ENCODE measurements at regions not wholly inside any gene's neighbourhood (a gene's known extent, or its start where the extent isn't known, plus 50 kb on each side); places are given as distances from the start of the nearest gene placed in this dataset.

DNA sequence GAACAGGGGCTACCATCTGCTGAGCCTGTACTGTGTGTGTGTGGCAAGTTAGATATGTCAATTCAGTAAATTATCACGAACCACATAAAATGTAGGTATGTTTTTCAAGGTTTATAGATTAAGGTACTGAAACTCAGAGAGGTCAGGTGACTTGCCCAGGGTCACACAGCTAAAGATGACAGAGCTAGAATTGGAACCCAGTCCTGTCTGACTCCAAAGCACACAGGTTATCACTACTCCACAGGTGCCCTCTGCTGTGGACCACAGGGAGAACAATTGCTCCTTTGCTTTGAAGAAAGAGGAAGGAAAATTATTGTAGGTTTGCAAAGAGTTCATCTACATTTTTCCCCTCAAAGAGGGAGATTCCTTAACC is 229.7 kb upstream of the AGAP1 start:
- Histone ChIP-seq H3K36me3 (ENCODE audit: control insufficient read depth in 2 of 2, extremely low read depth in 1 of 2, insufficient read depth in 2 of 2, low read length in 2 of 2) (no peaks in the 10 kb centered on the region), H3K9ac (replicated peaks; ENCODE audit: extremely low read depth, insufficient read depth, low read length) (peak overlapping the region; percentile 59), H3K4me3 (replicated peaks in 1 of 3; ENCODE audit: insufficient read depth in 1 of 3, low read depth in 1 of 3, low read length in 3 of 3) (no peak overlapping the region), H4K20me1 (replicated peaks; ENCODE audit: control insufficient read depth, extremely low read depth, insufficient read depth, low read length) (no peaks in the 10 kb centered on the region), H2AFZ (ENCODE audit: low read depth, low read length) (peak overlapping the region; percentile 69), H3K4me1 (ENCODE audit: control insufficient read depth, extremely low read depth, insufficient read depth, low read length) (peaks cover 28% of the 10 kb centered on the region), H3K9me3 (replicated peaks; ENCODE audit: control insufficient read depth, insufficient read depth, low read length) (no peaks in the 10 kb centered on the region), H3K79me2 (ENCODE audit: control insufficient read depth, insufficient read depth, low read length) (no peaks in the 10 kb centered on the region), H3K27me3 (ENCODE audit: control insufficient read depth in 2 of 2, insufficient read depth in 2 of 2, low read length in 2 of 2) (no peaks in the 10 kb centered on the region), H3K4me2 (ENCODE audit: insufficient read depth, low read length) (peak overlapping the region; percentile 63), H3K27ac (ENCODE audit: insufficient read depth, low read depth, low read length) (peak overlapping the region; percentile 40), H3K9me1 (replicated peaks; ENCODE audit: control insufficient read depth, extremely low read depth, insufficient read depth, low read length) (no peaks in the 10 kb centered on the region)
- no TSS peak for BruUV-seq (replicated peaks)
- ChIA-PET CTCF (interaction anchor here (1.0 kb wide), 1 partner anchor 147 kb away, joined by 5 read pairs; no protein-coding TSS in a partner anchor), POLR2A (no interaction called here)
- intact Hi-C loops (cut with micrococcal nuclease) (no loop called here), dilution Hi-C loops (cut with MboI; ENCODE audit: extremely low pct_ligation_motif_present, low sequenced_read_pairs) (no loop called here)
- TF ChIP-seq, protein P1, sequence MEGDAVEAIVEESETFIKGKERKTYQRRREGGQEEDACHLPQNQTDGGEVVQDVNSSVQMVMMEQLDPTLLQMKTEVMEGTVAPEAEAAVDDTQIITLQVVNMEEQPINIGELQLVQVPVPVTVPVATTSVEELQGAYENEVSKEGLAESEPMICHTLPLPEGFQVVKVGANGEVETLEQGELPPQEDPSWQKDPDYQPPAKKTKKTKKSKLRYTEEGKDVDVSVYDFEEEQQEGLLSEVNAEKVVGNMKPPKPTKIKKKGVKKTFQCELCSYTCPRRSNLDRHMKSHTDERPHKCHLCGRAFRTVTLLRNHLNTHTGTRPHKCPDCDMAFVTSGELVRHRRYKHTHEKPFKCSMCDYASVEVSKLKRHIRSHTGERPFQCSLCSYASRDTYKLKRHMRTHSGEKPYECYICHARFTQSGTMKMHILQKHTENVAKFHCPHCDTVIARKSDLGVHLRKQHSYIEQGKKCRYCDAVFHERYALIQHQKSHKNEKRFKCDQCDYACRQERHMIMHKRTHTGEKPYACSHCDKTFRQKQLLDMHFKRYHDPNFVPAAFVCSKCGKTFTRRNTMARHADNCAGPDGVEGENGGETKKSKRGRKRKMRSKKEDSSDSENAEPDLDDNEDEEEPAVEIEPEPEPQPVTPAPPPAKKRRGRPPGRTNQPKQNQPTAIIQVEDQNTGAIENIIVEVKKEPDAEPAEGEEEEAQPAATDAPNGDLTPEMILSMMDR (IDR thresholded peaks at IDR 0.05; ENCODE audit: extremely low read depth in 1 of 2, insufficient read depth in 1 of 2, low read depth in 1 of 2, low read length in 2 of 2) = no peak
- no peak for TF ChIP-seq MYC (IDR thresholded peaks at IDR 0.05; ENCODE audit: low read depth, low read length)
- DNase-seq (ENCODE audit: low read depth, low spot score) (no peak), FAIRE-seq (no peak)

DNA sequence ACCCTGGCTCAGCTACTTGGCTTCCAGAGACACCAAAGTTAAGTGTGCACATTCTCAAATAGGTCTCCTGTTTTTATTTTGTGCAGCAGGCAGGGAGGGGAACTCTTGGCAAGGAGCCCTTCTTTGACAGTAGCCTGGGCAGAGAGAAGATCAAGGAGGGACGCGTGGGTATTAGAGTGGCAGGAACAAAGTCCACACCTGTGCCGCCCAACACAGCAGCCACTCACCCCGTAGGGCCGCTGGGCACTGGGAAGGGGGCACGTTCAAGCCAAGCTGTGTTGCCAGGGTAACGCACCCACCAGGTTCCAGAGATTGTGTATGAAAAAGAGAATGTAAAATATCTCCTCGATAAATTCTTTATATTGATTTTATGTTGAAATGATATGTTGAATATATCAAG is 229.3 kb upstream of the AGAP1 start:
- Histone ChIP-seq H4K20me1 (replicated peaks; ENCODE audit: control insufficient read depth, extremely low read depth, insufficient read depth, low read length) (no peaks in the 10 kb centered on the region), H3K9me1 (replicated peaks; ENCODE audit: control insufficient read depth, extremely low read depth, insufficient read depth, low read length) (no peaks in the 10 kb centered on the region), H3K4me3 (replicated peaks in 1 of 3; ENCODE audit: insufficient read depth in 1 of 3, low read depth in 1 of 3, low read length in 3 of 3) (no peak overlapping the region), H3K27ac (ENCODE audit: insufficient read depth, low read depth, low read length) (no peak overlapping the region), H3K9me3 (replicated peaks; ENCODE audit: control insufficient read depth, insufficient read depth, low read length) (no peaks in the 10 kb centered on the region), H3K4me2 (ENCODE audit: insufficient read depth, low read length) (no peak overlapping the region), H3K4me1 (ENCODE audit: control insufficient read depth, extremely low read depth, insufficient read depth, low read length) (peaks cover 30% of the 10 kb centered on the region), H3K9ac (replicated peaks; ENCODE audit: extremely low read depth, insufficient read depth, low read length) (no peak overlapping the region), H2AFZ (ENCODE audit: low read depth, low read length) (no peak overlapping the region), H3K36me3 (ENCODE audit: control insufficient read depth in 2 of 2, extremely low read depth in 1 of 2, insufficient read depth in 2 of 2, low read length in 2 of 2) (no peaks in the 10 kb centered on the region), H3K27me3 (ENCODE audit: control insufficient read depth in 2 of 2, insufficient read depth in 2 of 2, low read length in 2 of 2) (no peaks in the 10 kb centered on the region), H3K79me2 (ENCODE audit: control insufficient read depth, insufficient read depth, low read length) (no peaks in the 10 kb centered on the region)
- intact Hi-C loops (cut with micrococcal nuclease) (no loop called here), dilution Hi-C loops (cut with MboI; ENCODE audit: extremely low pct_ligation_motif_present, low sequenced_read_pairs) (no loop called here)
- no TSS peak for BruUV-seq (replicated peaks)
- no peak for TF ChIP-seq FOS (IDR thresholded peaks at IDR 0.05; ENCODE audit: borderline replicate concordance, insufficient read depth, low read length)
- TF ChIP-seq JUN (IDR thresholded peaks at IDR 0.05; ENCODE audit: borderline replicate concordance, insufficient read depth, insufficient read length, low read depth) = no peak
- TF ChIP-seq, protein P1 (IDR thresholded peaks at IDR 0.05; ENCODE audit: extremely low read depth in 1 of 2, insufficient read depth in 1 of 2, low read depth in 1 of 2, low read length in 2 of 2) = no peak
- no peak for TF ChIP-seq GATA2 (IDR thresholded peaks at IDR 0.05; ENCODE audit: insufficient read depth, insufficient read length, low read depth, low read length)
- DNase-seq (ENCODE audit: low read depth, low spot score) (no peak), FAIRE-seq (no peak)
- POLR2A ChIA-PET = no interaction called here
- CTCF ChIA-PET = interaction anchor here (1.1 kb wide), 1 partner anchor 331 kb away, joined by 3 read pairs; no protein-coding TSS in a partner anchor
